SU-DHL-6 (cell line): ENCODE measurements at regions not wholly inside any gene's neighbourhood (a gene's known extent, or its start where the extent isn't known, plus 50 kb on each side); places are given as distances from the start of the nearest gene placed in this dataset.
"Not testable (repeated sequence)": the region's sequence is repeated elsewhere in the genome, so short reads cannot be mapped to it uniquely, and the experiment has no call there.

Source experiments
- H2AFZ ChIP-seq: fragments of 200-600 bp; sonication (generic); 2 replicates; pipeline ENCODE4 v1.6.1; 2014; ENCODE audit warnings: low read depth, mild to moderate bottlenecking, moderate library complexity, mixed read lengths, antibody characterized with exemption, low read length; ENCODE audit not compliant: severe bottlenecking
- H3F3A ChIP-seq: fragments of 200-600 bp; shearing (Covaris generic); 2 replicates; pipeline ENCODE4 v1.6.0; 2016; ENCODE audit warnings: antibody characterized with exemption, mild to moderate bottlenecking; ENCODE audit not compliant: insufficient read depth
- H3K27ac ChIP-seq: fragments of 200-600 bp; sonication (generic); 2 replicates; pipeline ENCODE4 v1.5.1; 2016; ENCODE audit warnings: low read depth, mild to moderate bottlenecking, low read length, moderate library complexity, mixed read lengths
- H3K27me3 ChIP-seq: fragments of 200-600 bp; sonication (generic), shearing (Covaris generic); 2 replicates; pipeline ENCODE4 v1.6.0; 2014; ENCODE audit warnings: mild to moderate bottlenecking, low read length
- H3K36me3 ChIP-seq: fragments of 200-600 bp; sonication (generic); 2 replicates; pipeline ENCODE4 v1.6.1; 2014; ENCODE audit warnings: mild to moderate bottlenecking, low read length, mixed read lengths
- H3K4me2 ChIP-seq: fragments of 300-600, 200-600 bp; shearing (Covaris generic), sonication (generic); 2 replicates; pipeline ENCODE4 v1.6.0; 2014; ENCODE audit warnings: low read length, low read depth, mild to moderate bottlenecking; ENCODE audit not compliant: poor library complexity, severe bottlenecking
- H3K4me3 ChIP-seq: fragments of 200-600 bp; sonication (generic); 2 replicates; pipeline ENCODE4 v1.5.1; 2014; ENCODE audit warnings: antibody characterized with exemption, low read length, mild to moderate bottlenecking, mixed read lengths; ENCODE audit not compliant: insufficient read depth, poor library complexity, severe bottlenecking
- H3K79me2 ChIP-seq: fragments of 200-600 bp; sonication (generic); 2 replicates; pipeline ENCODE4 v1.6.1; 2014; ENCODE audit warnings: mild to moderate bottlenecking, low read length, moderate library complexity; ENCODE audit not compliant: insufficient read depth
- H3K9ac ChIP-seq: fragments of 200-600 bp; sonication (generic); 2 replicates; pipeline ENCODE4 v1.7.0; 2014; ENCODE audit warnings: mild to moderate bottlenecking, low read length
- H3K9me2 ChIP-seq: fragments of 200-600 bp; sonication (generic); replicated peaks from 2 replicates; pipeline ENCODE4 v1.6.1; 2014; ENCODE audit warnings: low read length; ENCODE audit not compliant: insufficient read depth
- H3K9me3 ChIP-seq: fragments of 200-600 bp; sonication (generic); 2 replicates; pipeline ENCODE4 v1.6.1; 2014; ENCODE audit warnings: low read length, mixed read lengths; ENCODE audit not compliant: insufficient read depth
- H4K20me1 ChIP-seq: fragments of 200-600 bp; sonication (generic); 2 replicates; pipeline ENCODE4 v1.6.1; 2014; ENCODE audit warnings: low read depth, mild to moderate bottlenecking, antibody characterized with exemption, low read length, moderate library complexity, mixed read lengths
- CTCF ChIP-seq: fragments of 200-600 bp; sonication (generic); IDR thresholded peaks from one replicate; pipeline ENCODE4 v1.5.1; 2017; ENCODE audit warnings: antibody characterized with exemption, mild to moderate bottlenecking, low read length, moderate library complexity; ENCODE audit not compliant: insufficient read depth, poor library complexity, severe bottlenecking
- EZH2phosphoT487 ChIP-seq: fragments of 200-600 bp; sonication (generic), shearing (Covaris generic); conservative IDR thresholded peaks from 2 replicates; pipeline ENCODE4 v1.6.1; 2018; ENCODE audit warnings: mild to moderate bottlenecking, antibody characterized with exemption, low read length, moderate library complexity, mixed read lengths

- Histone ChIP-seq H3F3A (no peaks in the 10 kb centered on the region), H3K9me3 (no peaks in the 10 kb centered on the region), H3K4me2 (no peak overlapping the region), H3K27ac (no peak overlapping the region), H3K4me3 (no peak overlapping the region), H3K27me3 (no peaks in the 10 kb centered on the region), H2AFZ (no peak overlapping the region), H3K79me2 (no peaks in the 10 kb centered on the region), H3K9ac (no peak overlapping the region), H4K20me1 (no peaks in the 10 kb centered on the region), H3K9me2 (no peaks in the 10 kb centered on the region), H3K36me3 (no peaks in the 10 kb centered on the region)
- TF ChIP-seq CTCF (no peak), EZH2phosphoT487 (no peak)
Measured at GRCh38 chr2:89763254-89763580, 1071.7 kb downstream of the RPIA start.

DNA sequence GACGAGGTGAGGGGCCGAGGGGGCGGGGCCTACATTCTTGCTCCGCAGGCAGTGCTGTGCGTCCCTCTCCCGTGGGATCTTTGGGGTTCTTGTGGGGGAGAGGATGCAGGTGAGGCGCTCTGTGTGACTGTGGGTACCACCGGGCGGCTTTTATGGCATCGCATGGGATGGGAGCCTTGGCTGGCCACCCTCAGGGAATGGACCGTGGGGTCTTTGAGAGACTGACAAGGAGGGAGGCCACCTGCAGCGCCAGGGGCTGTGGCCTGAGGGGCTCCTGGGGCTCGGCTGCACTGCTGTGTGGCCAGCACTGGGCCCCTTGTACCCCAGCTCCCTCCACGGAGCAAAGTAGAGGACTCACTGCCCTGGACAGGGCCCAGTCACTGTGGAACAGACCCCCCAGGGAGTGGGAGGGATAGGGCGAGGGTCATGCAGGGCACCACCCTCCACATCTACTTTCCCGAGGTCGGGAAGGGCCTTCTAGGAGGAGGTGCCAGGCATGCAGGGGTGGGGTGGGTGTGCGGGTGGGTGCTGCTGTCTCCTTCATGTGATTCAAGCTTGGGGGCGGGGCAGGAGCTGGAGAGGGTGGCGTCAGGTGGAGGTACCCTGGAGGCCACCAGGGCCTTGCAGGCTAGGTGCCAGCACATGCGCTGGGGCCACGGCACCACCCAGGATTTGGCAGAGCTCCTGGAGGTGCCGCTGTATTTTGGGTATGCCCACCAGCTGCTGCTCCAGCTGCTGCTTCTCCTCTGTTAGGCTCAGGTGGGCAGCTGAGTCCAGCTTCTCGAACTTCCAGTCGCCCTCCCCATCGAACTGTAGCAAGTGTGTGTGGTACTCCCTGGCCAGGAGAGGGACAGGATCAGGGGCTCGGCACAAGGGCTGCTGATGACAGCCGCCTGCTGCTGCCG is 1072.4 kb downstream of the RPIA start:
- no peak overlapping the region for H3K4me2 ChIP-seq
- H4K20me1 ChIP-seq: no peaks in the 10 kb centered on the region
- no peak overlapping the region for H2AFZ ChIP-seq
- no peaks in the 10 kb centered on the region for H3K9me3 ChIP-seq
- H3K9me2 ChIP-seq: no peaks in the 10 kb centered on the region
- H3K27ac ChIP-seq: no peak overlapping the region
- no peaks in the 10 kb centered on the region for H3K36me3 ChIP-seq
- H3F3A ChIP-seq: no peaks in the 10 kb centered on the region
- no peak overlapping the region for H3K4me3 ChIP-seq
- no peaks in the 10 kb centered on the region for H3K27me3 ChIP-seq
- H3K79me2 ChIP-seq: no peaks in the 10 kb centered on the region
- no peak overlapping the region for H3K9ac ChIP-seq
- TF ChIP-seq EZH2phosphoT487 (no peak), CTCF (no peak)

DNA sequence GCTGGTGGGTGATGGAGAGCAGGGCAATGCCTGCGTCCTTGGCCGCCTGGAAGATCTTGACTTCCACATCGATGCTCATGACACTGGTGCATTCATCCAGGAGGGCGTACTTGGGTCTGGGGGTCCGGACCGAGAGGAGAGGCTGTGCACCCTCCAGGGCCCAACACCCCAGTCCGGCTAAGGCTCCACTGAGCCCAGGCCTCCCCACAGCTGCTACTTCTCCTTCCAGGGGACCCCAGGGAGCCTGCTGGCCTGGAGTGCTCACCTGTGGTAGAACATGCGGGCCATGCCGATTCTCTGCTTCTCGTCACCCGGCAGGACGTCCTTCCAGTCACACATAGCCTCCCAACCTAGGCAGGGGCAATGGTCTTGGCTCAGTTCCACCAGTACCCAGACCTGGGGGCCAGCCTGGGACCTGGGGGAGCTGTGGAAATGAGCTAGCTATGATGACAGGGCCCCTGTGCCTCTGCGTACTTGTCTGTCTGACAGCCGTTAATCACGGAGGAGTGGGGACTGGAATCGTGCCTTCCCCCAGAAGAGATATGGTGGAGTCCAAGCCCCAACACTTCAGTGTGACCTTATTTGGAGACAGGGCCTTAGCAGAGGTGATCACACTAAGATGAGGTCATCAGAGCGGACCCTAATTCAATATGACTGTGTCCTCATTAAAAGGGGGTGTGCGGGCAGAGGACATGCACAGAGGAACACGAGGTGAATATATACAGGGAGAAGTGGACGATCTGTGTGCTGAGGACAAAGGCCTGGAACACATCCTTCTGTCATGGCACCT is 1073.3 kb downstream of the RPIA start:
- H3K36me3 ChIP-seq, H3F3A ChIP-seq, H3K27me3 ChIP-seq, H4K20me1 ChIP-seq, H3K4me2 ChIP-seq, H3K27ac ChIP-seq, H3K9ac ChIP-seq, H3K79me2 ChIP-seq, H2AFZ ChIP-seq, H3K4me3 ChIP-seq, H3K9me3 ChIP-seq, H3K9me2 ChIP-seq: not testable (repeated sequence)

GRCh38 chr2:89765361-89765718 is 1073.9 kb downstream of the RPIA start:
- H3K4me2 ChIP-seq, H3K27ac ChIP-seq, H3K36me3 ChIP-seq, H3F3A ChIP-seq, H4K20me1 ChIP-seq, H2AFZ ChIP-seq, H3K9ac ChIP-seq, H3K4me3 ChIP-seq, H3K27me3 ChIP-seq, H3K79me2 ChIP-seq, H3K9me2 ChIP-seq, H3K9me3 ChIP-seq: not testable (repeated sequence)

DNA sequence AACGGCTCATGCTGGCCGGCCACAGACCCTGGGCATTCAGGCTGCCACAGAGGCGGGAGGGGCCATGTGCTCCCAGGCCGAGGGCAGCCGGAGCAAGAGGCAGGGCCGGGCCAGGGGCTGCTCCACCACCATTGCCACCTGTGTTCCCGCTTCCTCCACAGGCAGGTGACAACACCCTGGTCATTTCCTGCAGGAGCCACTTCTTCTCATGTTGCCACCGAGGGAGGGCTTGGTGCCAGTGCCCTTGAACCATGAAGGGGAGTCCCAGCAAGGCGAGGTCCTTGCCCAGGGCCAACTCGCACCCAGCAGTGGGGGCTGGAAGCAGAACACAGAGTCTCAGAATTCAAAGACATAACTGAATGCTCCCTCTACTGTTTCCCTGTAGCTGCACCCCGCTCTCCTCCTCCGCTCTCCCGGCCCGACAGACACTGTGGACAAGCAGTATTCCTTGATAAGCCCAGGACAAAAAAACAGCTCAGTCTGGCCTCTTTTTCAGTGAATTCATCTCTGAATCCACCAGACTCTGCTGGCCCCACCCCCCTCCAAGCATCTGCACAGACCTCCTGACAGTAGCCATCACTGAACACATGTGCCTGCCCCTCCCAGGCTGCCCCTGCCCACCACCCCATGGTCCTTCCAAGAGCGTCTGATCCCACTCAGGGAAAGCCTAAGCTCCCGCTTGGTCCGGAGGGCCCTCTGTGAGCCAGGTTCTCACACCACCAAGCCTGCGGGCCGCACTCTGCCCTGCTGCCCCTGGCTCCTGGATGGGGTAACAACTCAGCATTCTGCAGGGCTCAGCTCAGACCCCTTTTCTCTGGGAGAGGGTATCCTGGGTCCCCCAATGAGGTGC is 1074.9 kb downstream of the RPIA start:
- not testable (repeated sequence) for H3K9me2 ChIP-seq, H3K27me3 ChIP-seq, H3K4me2 ChIP-seq, H3K9me3 ChIP-seq, H4K20me1 ChIP-seq, H3K79me2 ChIP-seq, H3F3A ChIP-seq, H3K9ac ChIP-seq, H3K27ac ChIP-seq, H2AFZ ChIP-seq, H3K36me3 ChIP-seq, H3K4me3 ChIP-seq

DNA sequence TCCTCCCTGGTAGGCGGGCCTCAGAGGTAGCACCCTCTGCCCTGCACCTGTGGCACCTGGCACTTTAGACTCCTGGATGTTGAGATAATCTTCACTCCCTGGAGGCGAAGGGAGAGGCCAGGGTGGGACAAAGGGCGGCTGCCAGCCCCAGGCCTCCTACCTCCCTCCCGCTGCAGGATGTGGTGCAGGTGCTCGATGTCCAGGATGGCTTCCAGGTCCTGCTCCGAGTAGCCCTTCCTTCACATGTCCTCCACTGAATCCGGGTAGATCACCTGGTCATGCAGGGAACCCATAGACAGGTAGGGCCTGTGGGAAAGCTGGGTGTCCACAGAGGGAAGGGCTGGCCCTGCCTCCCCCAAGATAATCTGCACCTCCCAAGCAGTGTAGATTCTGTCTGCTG is 1075.6 kb downstream of the RPIA start:
- H3K4me2 ChIP-seq: not testable (repeated sequence)

More for the DNA sequence above, 1075.6 kb downstream of the RPIA start:
- not testable (repeated sequence) for H2AFZ ChIP-seq, H3K9me3 ChIP-seq, H3K9me2 ChIP-seq, H3K79me2 ChIP-seq, H3K27ac ChIP-seq, H3F3A ChIP-seq, H3K4me3 ChIP-seq, H3K27me3 ChIP-seq, H3K36me3 ChIP-seq, H3K9ac ChIP-seq, H4K20me1 ChIP-seq
